NT2/D1 (cell line): ENCODE measurements at regions not wholly inside any gene's neighbourhood (a gene's known extent, or its start where the extent isn't known, plus 50 kb on each side); places are given as distances from the start of the nearest gene placed in this dataset.

Experiments used
- SUZ12 ChIP-seq: IDR thresholded peaks from 2 replicates; pipeline ENCODE4 v1.6.1; 2011; ENCODE audit not compliant: insufficient read length, insufficient read depth; ENCODE audit errors: extremely low read depth
- YY1 ChIP-seq: IDR thresholded peaks from 2 replicates; pipeline ENCODE4 v1.6.1; 2011; ENCODE audit not compliant: insufficient read length, insufficient read depth
- ZNF274 ChIP-seq: IDR thresholded peaks from 2 replicates; pipeline ENCODE4 v1.6.1; 2011; ENCODE audit warnings: mild to moderate bottlenecking, low read depth, low read length

- TF ChIP-seq ZNF274 (no peak), SUZ12 (no peak), YY1 (no peak)
These were observed 494.1 kb downstream of the GABRG1 start for GRCh38 chr4:45629717-45630116.
